OCI-LY1 (cell line): ENCODE measurements at regions not wholly inside any gene's neighbourhood (a gene's known extent, or its start where the extent isn't known, plus 50 kb on each side); places are given as distances from the start of the nearest gene placed in this dataset.

Experiments used
- H2AFZ ChIP-seq: fragments of 200-600 bp; sonication (generic), shearing (Covaris generic); 2 replicates; pipeline ENCODE4 v1.6.0; 2014; ENCODE audit warnings: antibody characterized with exemption, mild to moderate bottlenecking, low read length
- H3F3A ChIP-seq: fragments of 200-600 bp; sonication (generic), shearing (Covaris generic); 2 replicates; pipeline ENCODE4 v1.6.0; 2014; ENCODE audit warnings: mild to moderate bottlenecking, antibody characterized with exemption, low read length, moderate library complexity; ENCODE audit not compliant: insufficient read depth
- H3K27ac ChIP-seq: fragments of 200-600 bp; sonication (generic); 2 replicates; pipeline ENCODE4 v1.5.1; 2014; ENCODE audit warnings: low read length, mixed run types, mild to moderate bottlenecking, low read depth; ENCODE audit not compliant: poor library complexity, severe bottlenecking
- H3K27me3 ChIP-seq: fragments of 200-600 bp; sonication (generic); 2 replicates; pipeline ENCODE4 v1.6.0; 2014; ENCODE audit warnings: antibody characterized with exemption, mild to moderate bottlenecking, low read length, moderate library complexity; ENCODE audit not compliant: insufficient read depth
- H3K36me3 ChIP-seq: fragments of 200-600 bp; sonication (generic); 2 replicates; pipeline ENCODE4 v1.6.1; 2014; ENCODE audit warnings: mild to moderate bottlenecking, antibody characterized with exemption, low read length, moderate library complexity, mixed read lengths; ENCODE audit not compliant: insufficient read depth
- H3K4me1 ChIP-seq: fragments of 200-600 bp; sonication (generic); 2 replicates; pipeline ENCODE4 v1.5.1; 2014; ENCODE audit warnings: mild to moderate bottlenecking, low read length, moderate library complexity; ENCODE audit not compliant: insufficient read depth, severe bottlenecking
- H3K4me2 ChIP-seq: fragments of 200-600 bp; sonication (generic), shearing (Covaris generic); 2 replicates; pipeline ENCODE4 v1.6.1; 2014; ENCODE audit warnings: low read length
- H3K4me3 ChIP-seq: fragments of 200-600 bp; sonication (generic); 2 replicates; pipeline ENCODE4 v1.5.1; 2014; ENCODE audit warnings: low read length, low read depth, mild to moderate bottlenecking, mixed read lengths; ENCODE audit not compliant: poor library complexity, severe bottlenecking
- H3K79me2 ChIP-seq: fragments of 200-600 bp; shearing (Covaris generic); 2 replicates; pipeline ENCODE4 v1.6.1; 2016; ENCODE audit warnings: mixed run types, low read length, mixed read lengths; ENCODE audit not compliant: insufficient read depth
- H3K9ac ChIP-seq: fragments of 200-600 bp; sonication (generic), shearing (Covaris generic); 2 replicates; pipeline ENCODE4 v1.6.1; 2014; ENCODE audit warnings: mild to moderate bottlenecking, low read length, mixed read lengths
- H3K9me2 ChIP-seq: fragments of 200-600 bp; sonication (generic), shearing (Covaris generic); 2 replicates; pipeline ENCODE4 v1.6.1; 2014; ENCODE audit warnings: low read depth, mild to moderate bottlenecking, low read length, mixed read lengths
- H3K9me3 ChIP-seq: fragments of 200-600 bp; shearing (Covaris generic); 2 replicates; pipeline ENCODE4 v1.6.1; 2014; ENCODE audit warnings: low read length, mixed read lengths
- H4K20me1 ChIP-seq: fragments of 200-600 bp; sonication (generic), shearing (Covaris generic); 2 replicates; pipeline ENCODE4 v1.6.0; 2016; ENCODE audit warnings: mild to moderate bottlenecking, low read length; ENCODE audit not compliant: insufficient read depth
- EZH2 ChIP-seq: fragments of 200-600 bp; sonication (generic), shearing (Covaris generic); IDR thresholded peaks from 2 replicates; pipeline ENCODE4 v1.8.0; 2017; ENCODE audit warnings: borderline replicate concordance, mixed run types, mild to moderate bottlenecking, antibody characterized with exemption, low read length, moderate library complexity, mixed read lengths
- TF ChIP-seq, protein P1 (sequence below): fragments of 200-600 bp; sonication (generic), shearing (Covaris generic); IDR thresholded peaks from 2 replicates; pipeline ENCODE4 v1.5.1; 2017; ENCODE audit warnings: mild to moderate bottlenecking, antibody characterized with exemption, low read length, moderate library complexity, mixed read lengths

DNA sequence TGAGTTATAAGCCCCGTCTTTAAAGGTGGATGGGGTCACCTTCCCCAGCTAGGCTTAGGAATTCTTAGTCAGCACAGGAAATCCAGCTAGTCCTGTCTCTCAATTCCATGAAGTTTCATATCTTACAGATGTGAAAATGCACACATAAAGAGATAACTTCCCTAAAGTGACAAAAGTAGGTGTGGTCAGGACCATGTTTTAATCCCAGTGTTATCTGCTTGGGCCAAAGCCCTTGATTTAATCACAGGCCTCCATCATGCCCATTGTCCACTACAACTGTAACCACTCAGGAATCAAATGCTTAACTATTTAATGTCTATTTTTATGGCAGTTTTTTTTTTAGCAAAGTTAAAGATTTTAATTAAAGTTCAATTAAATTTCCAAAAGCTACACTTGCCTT is 194.4 kb upstream of the BTG1 start:
- no peak overlapping the region for H3K4me2 ChIP-seq
- H3K27me3 ChIP-seq: no peaks in the 10 kb centered on the region
- H3K4me3 ChIP-seq: no peak overlapping the region
- H3K4me1 ChIP-seq: no peaks in the 10 kb centered on the region
- H3K36me3 ChIP-seq: no peaks in the 10 kb centered on the region
- no peak overlapping the region for H3K9ac ChIP-seq
- H3K27ac ChIP-seq: no peak overlapping the region
- no peaks in the 10 kb centered on the region for H4K20me1 ChIP-seq
- no peaks in the 10 kb centered on the region for H3F3A ChIP-seq
- no peak overlapping the region for H2AFZ ChIP-seq
- TF ChIP-seq, protein P1, sequence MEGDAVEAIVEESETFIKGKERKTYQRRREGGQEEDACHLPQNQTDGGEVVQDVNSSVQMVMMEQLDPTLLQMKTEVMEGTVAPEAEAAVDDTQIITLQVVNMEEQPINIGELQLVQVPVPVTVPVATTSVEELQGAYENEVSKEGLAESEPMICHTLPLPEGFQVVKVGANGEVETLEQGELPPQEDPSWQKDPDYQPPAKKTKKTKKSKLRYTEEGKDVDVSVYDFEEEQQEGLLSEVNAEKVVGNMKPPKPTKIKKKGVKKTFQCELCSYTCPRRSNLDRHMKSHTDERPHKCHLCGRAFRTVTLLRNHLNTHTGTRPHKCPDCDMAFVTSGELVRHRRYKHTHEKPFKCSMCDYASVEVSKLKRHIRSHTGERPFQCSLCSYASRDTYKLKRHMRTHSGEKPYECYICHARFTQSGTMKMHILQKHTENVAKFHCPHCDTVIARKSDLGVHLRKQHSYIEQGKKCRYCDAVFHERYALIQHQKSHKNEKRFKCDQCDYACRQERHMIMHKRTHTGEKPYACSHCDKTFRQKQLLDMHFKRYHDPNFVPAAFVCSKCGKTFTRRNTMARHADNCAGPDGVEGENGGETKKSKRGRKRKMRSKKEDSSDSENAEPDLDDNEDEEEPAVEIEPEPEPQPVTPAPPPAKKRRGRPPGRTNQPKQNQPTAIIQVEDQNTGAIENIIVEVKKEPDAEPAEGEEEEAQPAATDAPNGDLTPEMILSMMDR: no peak
- TF ChIP-seq EZH2: no peak
- no peaks in the 10 kb centered on the region for H3K9me3 ChIP-seq
- no peaks in the 10 kb centered on the region for H3K9me2 ChIP-seq
- H3K79me2 ChIP-seq: no peaks in the 10 kb centered on the region

DNA sequence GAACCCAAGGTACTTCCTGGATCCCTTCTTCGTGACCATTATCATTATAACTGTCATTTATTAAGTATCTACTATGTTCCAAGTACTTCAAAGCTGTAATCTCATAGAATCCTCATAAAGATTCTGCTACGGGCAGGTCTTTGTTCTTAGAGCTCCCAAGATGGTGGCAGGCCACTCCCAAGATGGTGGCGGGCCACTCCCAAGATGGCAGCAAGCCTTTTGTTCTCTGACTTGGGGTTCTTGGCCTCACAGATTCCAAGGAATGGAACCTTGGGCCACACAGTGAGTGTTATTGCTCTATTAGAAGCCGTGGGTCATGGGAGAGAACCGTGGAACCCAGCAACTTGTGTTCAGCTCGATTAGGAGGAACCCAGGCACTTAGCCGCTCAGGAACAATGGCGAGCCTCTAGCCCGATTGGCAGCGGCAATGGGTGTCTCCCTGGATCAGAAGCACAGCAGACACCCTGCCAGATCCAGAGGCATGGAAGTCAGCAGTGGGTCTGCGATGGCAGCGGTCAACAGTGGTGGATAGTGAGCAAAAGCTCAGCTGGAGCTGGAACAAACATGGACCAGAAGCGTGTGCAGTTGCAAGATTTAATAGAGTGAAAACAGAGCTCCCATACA is 193.7 kb upstream of the BTG1 start:
- Histone ChIP-seq H3K36me3 (no peaks in the 10 kb centered on the region), H3K9me2 (no peaks in the 10 kb centered on the region), H3K4me1 (no peaks in the 10 kb centered on the region), H3F3A (no peaks in the 10 kb centered on the region), H3K27ac (no peak overlapping the region), H3K9me3 (no peaks in the 10 kb centered on the region), H4K20me1 (no peaks in the 10 kb centered on the region), H3K4me2 (no peak overlapping the region), H2AFZ (no peak overlapping the region), H3K4me3 (no peak overlapping the region), H3K27me3 (no peaks in the 10 kb centered on the region), H3K79me2 (no peaks in the 10 kb centered on the region), H3K9ac (no peak overlapping the region)
- no peak for TF ChIP-seq EZH2
- TF ChIP-seq, protein P1: no peak

DNA sequence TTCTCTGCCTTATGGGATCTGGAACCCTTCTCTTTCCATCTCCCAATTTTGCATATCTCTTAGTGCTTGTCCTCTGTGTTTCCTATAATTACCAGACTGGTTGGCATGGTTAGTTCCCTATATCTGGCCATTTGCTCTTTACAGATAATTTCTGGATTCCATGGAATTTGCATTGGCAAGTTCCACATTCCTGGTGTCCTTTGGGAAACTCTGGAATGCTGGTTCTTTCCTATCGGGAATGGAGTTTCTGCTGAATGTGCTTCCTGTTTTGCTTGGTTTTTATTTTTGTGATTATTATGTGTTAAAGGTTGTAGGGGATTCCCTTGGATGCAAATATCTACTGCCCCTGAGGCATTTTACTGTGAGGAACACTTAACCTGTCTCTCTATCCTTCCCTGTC is 193.0 kb upstream of the BTG1 start:
- Histone ChIP-seq H3K27ac (no peak overlapping the region), H3K36me3 (no peaks in the 10 kb centered on the region), H3K9ac (no peak overlapping the region), H4K20me1 (no peaks in the 10 kb centered on the region), H3K4me2 (no peak overlapping the region), H2AFZ (no peak overlapping the region), H3K9me3 (no peaks in the 10 kb centered on the region), H3F3A (no peaks in the 10 kb centered on the region), H3K27me3 (no peaks in the 10 kb centered on the region), H3K9me2 (no peaks in the 10 kb centered on the region), H3K4me3 (no peak overlapping the region), H3K79me2 (no peaks in the 10 kb centered on the region), H3K4me1 (no peaks in the 10 kb centered on the region)
- TF ChIP-seq EZH2: no peak
- TF ChIP-seq, protein P1: no peak
